ENCODE measurements at regions not wholly inside any gene's neighbourhood (a gene's known extent, or its start where the extent isn't known, plus 50 kb on each side); places are given as distances from the start of the nearest gene placed in this dataset.
"Not testable (repeated sequence)": the region's sequence is repeated elsewhere in the genome, so short reads cannot be mapped to it uniquely, and the experiment has no call there.

GRCh38 chr1:194833111-194833510 lies 1646.7 kb upstream of the B3GALT2 start:
- TF ChIP-seq POLR2A (IDR thresholded peaks at IDR 0.05): no peak
- TF ChIP-seq, protein P1, sequence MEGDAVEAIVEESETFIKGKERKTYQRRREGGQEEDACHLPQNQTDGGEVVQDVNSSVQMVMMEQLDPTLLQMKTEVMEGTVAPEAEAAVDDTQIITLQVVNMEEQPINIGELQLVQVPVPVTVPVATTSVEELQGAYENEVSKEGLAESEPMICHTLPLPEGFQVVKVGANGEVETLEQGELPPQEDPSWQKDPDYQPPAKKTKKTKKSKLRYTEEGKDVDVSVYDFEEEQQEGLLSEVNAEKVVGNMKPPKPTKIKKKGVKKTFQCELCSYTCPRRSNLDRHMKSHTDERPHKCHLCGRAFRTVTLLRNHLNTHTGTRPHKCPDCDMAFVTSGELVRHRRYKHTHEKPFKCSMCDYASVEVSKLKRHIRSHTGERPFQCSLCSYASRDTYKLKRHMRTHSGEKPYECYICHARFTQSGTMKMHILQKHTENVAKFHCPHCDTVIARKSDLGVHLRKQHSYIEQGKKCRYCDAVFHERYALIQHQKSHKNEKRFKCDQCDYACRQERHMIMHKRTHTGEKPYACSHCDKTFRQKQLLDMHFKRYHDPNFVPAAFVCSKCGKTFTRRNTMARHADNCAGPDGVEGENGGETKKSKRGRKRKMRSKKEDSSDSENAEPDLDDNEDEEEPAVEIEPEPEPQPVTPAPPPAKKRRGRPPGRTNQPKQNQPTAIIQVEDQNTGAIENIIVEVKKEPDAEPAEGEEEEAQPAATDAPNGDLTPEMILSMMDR (IDR thresholded peaks at IDR 0.05): no peak
- Histone ChIP-seq H3K9me3 (peaks cover 0 to 4% (median 0%) of the 10 kb centered on the region in 12 donors), H3K36me3 (no peaks in the 10 kb centered on the region), H3K4me3 (no peak overlapping the region), H3K4me1 (no peaks in the 10 kb centered on the region), H3K27me3 (no peaks in the 10 kb centered on the region), H3K27ac (no peak overlapping the region)
- ATAC-seq (no peak), DNase-seq (no peak)
- WGBS, 4 donors: 40 to 76% (median 58%) methylated on average over 2 of the region's 2 CpGs
- intact Hi-C loops (cut with DNase I): no loop called here

DNA sequence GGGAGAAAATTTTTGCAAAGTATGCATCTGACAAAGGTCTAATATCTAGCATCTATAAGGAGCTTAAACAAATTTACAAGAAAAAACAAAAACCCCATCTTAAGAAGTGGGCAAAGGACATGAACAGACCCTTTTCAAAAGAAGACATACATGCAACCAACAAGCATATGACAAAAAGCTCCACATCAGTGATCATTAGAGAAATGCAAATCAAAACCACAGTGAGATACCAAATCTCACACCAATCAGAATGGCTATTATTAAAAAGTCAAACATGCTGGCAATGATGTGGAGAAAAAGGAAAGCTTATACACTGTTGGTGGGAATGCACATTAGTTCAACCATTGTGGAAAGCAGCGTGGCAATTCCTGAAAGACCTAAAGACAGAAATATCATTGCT lies 1645.2 kb upstream of the B3GALT2 start:
- DNase-seq; intact Hi-C loops (cut with DNase I); H3K36me3 ChIP-seq; H3K4me1 ChIP-seq; H3K27me3 ChIP-seq; ATAC-seq; H3K27ac ChIP-seq; H3K9me3 ChIP-seq; H3K4me3 ChIP-seq: not testable (repeated sequence)
- WGBS, 4 donors: 77 to 83% (median 82%) methylated on average over 1 of the region's 1 CpG

- H3K9me3 ChIP-seq: no peaks in the 10 kb centered on the region
- no peaks in the 10 kb centered on the region for H3K27me3 ChIP-seq
- intact Hi-C loops (cut with DNase I): no loop called here
- TF ChIP-seq, protein P1 (IDR thresholded peaks at IDR 0.05): no peak
- TF ChIP-seq POLR2A (IDR thresholded peaks at IDR 0.05): no peak
- H3K36me3 ChIP-seq: no peaks in the 10 kb centered on the region
- DNase-seq (no peak), ATAC-seq (no peak)
- no peak overlapping the region for H3K4me3 ChIP-seq
- H3K4me1 ChIP-seq: no peaks in the 10 kb centered on the region
- no peak overlapping the region for H3K27ac ChIP-seq
These were observed 1644.0 kb upstream of the B3GALT2 start for GRCh38 chr1:194830387-194830786.

DNA sequence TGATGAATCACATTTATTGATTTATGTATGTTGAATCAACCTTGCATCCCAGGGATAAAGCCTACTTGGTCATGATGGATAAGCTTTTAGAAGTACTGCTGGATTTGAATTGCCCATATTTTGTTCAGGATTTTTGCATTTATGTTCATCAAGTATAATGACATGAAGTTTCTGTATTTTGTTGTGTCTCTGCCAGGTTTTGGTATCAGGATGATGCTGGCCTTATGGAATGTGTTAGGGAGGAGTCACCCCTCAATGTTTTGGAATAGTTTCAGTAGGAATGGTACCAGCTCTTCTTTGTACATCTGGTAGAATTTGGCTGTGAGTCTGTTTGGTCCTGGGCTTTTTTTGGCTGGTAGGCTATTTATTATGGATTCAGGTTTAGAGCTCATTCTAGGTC lies 1643.1 kb upstream of the B3GALT2 start:
- H3K27me3 ChIP-seq: no peaks in the 10 kb centered on the region

DNA sequence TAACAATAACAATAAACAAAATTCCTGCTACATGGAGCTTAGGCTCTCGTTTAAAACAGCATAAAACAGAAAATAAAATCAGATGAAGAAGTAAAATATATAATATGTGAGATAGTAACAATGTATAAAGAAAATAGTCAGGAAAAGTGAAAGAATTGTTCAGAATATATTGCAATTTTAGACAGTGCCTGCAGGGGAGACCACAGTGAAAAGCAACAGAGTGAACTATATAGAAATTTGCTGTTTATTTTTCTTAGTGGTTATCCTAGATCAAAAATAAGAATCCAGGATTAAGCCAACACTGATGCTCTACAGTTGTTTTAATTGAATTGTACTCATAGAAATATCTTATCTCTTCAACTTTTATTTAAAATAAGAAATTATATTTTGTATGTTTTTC lies 1639.0 kb upstream of the B3GALT2 start:
- Histone ChIP-seq H3K4me3 (no peak overlapping the region), H3K9me3 (no peaks in the 10 kb centered on the region), H3K27me3 (no peaks in the 10 kb centered on the region), H3K27ac (no peak overlapping the region), H3K36me3 (no peaks in the 10 kb centered on the region), H3K4me1 (no peaks in the 10 kb centered on the region)
- TF ChIP-seq, protein P1 (IDR thresholded peaks at IDR 0.05): no peak
- TF ChIP-seq POLR2A (IDR thresholded peaks at IDR 0.05): no peak
- 48 to 71% (median 60%) methylated on average over 1 of the region's 1 CpG for WGBS, 4 donors
- ATAC-seq: no peak
- intact Hi-C loops (cut with DNase I): no loop called here
- no peak for DNase-seq

More for the DNA sequence above, 1643.1 kb upstream of the B3GALT2 start:
- intact Hi-C loops (cut with DNase I): no loop called here
- DNase-seq: no peak
- Histone ChIP-seq H3K4me3 (no peak overlapping the region), H3K9me3 (no peaks in the 10 kb centered on the region), H3K36me3 (no peaks in the 10 kb centered on the region), H3K27ac (no peak overlapping the region), H3K4me1 (no peaks in the 10 kb centered on the region)
- TF ChIP-seq POLR2A (IDR thresholded peaks at IDR 0.05): no peak
- TF ChIP-seq, protein P1 (IDR thresholded peaks at IDR 0.05): no peak
- ATAC-seq: no peak

All from heart left ventricle (tissue), 16 donors.